NCI-H2196 treated with DMSO at 0.1 percent for 48 hours (cell line): ENCODE measurements at regions not wholly inside any gene's neighbourhood (a gene's known extent, or its start where the extent isn't known, plus 50 kb on each side); places are given as distances from the start of the nearest gene placed in this dataset.
"Not testable (repeated sequence)": the region's sequence is repeated elsewhere in the genome, so short reads cannot be mapped to it uniquely, and the experiment has no call there.

Experiments used
- DNase-seq: peaks from one replicate; lab custom pipeline; 2025; ENCODE audit not compliant: unreplicated experiment; lab: John Stamatoyannopoulos, UW

DNA sequence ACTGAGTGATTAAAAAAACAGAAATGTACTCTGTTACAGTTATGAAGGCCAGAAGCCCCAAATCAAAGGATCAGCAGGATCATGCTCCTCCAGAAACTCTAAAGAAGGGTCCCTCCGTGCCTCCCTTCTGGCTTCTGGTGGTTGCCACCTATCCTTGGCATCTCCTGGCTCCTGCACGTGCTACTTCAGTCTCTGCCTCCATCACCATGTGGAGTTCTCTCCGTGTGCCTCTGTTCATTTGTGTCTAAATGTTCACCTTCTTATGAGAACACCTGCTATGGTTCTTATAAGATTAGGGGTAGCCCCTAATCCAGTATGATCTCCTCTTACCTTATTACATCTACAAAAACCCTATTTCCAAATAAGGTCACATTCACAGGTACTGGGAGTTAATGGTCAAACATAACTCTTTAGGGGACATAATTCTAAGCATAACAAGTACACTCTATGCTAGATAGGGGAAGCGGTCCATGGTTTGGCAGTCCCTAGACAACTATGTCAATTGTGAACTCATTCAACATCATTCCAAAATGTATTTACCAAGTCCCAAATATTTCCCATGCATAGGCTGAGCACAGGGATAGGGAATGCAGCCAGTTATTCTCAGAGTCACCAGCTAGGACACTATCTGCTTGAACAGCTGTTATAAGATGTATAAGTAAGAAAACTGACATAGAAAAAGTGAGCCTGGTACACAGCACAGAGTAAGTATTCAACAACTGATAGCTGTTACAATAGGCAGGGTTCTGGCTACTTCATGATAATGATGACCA, 295.5 kb upstream of the BOD1L1 start:
- DNase-seq: no peak

DNA sequence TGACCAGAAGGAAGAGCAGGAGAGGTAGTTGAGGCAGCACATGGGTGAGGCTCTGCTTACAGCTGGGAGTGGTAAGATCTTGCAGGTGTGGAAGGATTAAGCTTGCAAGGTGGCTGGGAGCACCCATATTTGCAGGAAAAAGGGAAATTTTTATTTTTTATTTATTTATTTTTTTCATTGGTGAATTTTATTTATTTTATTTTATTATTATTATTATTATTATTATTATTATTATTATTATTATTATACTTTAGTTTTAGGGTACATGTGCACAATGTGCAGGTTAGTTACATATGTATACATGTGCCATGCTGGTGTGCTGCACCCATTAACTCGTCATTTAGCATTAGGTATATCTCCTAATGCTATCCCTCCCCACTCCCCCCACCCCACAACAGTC, 297.4 kb upstream of the BOD1L1 start:
- DNase-seq: not testable (repeated sequence)

DNA sequence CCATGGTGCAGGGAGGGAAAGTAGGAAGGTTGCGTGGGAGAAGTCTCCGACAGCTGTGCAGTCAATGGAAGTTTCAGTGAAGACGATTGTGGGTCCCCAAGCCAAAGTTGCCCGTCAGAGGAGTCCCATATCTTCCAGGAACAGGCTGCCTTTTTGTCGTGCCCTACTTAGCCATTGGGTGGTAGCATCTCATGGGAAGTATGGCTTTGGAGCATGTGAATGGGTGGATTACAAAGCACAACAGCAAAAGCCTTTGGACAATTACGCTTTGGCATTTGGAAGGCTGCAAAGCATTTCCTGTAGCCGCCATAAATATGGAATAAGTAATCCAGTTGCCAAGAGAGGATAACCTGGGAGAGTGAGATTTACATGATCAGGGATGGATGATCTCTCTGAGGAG, 300.7 kb upstream of the BOD1L1 start:
- no peak for DNase-seq

DNA sequence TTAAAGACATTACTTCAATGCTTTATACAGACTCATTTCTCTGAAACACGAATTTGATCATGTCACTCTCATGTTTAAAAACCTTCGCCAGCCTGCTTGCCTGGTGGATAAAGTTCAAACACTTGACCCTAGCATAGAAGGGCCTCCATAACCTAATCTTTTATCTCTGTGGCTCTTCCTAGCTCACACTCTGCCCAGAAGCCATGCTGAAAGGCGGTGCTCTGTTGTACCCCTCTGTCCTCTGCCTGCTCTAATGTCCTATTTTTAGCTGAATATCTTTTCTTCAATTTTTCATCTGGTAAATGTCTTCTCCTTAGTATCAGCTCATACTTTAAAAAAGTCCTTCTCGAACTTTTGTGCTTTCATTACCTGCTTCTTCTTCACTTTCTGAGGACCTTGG, 302.6 kb upstream of the BOD1L1 start:
- DNase-seq: no peak

DNA sequence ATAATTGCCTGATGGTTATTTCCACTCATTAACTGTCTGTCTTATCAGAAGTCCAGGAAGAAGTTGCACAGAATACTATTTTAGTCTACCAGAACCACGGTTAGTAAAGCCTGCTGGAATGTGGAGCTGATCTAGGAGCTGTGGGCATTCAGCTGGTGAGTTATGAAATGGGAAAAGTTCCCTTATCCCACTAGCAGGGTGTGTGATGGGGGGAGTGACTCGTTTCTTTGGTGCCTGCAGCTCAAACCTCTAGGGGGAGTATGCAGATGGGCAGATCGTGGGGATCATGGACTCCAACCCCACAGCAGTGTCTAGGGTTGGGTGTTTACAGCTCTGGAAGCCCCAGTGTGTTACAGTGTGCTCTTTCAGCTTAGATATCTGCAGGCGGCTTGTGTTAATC, 305.7 kb upstream of the BOD1L1 start:
- DNase-seq: no peak

DNA sequence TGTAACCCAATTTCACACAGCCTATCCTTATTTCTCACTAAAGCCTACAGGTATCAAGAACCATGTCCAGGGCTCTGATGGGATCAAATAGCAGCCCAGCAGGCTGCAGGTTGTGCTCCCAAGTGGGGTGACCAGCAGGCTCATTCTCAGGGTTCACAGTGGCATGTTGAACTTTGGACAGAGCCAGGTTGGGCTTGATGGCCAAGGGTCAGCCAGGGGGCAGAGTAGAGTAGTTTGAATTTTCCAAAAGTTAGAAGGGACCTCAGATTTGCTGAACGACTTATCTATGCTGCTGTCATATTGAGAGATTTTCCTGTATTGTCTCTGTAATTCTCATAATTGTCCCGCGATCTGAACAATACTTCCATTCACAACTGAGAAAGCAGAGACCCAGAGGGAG, 310.8 kb upstream of the BOD1L1 start:
- no peak for DNase-seq

DNA sequence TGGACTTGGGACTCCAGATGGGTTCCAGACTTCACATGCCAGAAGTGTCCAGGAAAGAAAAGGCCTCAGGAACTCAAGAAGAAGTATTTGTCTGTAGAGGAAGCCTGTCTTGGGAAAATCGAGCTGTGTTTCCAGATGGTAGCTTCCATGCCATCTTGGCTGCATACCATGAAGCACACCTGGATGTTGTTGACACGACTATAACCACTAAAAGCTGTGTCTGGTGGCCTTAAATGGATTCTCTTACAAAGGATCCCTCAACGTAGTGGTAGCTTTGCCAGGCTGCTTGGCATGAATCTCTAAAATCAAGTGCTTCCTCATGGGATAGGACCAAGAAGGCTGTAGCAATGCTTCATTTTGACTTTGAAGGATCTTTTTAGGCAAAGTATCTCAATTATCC, 313.4 kb upstream of the BOD1L1 start:
- DNase-seq: no peak

DNA sequence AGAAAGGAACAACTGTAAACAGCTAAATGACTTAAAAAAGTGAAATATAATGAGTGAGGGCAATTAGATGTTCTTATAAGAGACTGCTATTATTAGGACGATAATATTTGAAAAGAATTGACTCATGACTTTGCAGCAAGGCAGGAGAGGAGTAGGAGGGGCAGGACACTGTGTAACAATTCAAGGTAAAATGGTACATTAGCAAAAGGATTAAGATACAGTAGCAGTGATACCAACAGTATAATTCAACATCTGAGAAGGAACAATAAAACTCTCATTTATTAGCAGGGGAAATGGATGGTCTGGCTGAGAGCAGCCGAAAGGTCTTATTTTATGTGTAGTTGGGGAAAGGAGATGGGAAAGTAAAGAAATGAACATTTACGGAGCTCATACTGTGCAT, 315.5 kb upstream of the BOD1L1 start:
- DNase-seq: no peak

DNA sequence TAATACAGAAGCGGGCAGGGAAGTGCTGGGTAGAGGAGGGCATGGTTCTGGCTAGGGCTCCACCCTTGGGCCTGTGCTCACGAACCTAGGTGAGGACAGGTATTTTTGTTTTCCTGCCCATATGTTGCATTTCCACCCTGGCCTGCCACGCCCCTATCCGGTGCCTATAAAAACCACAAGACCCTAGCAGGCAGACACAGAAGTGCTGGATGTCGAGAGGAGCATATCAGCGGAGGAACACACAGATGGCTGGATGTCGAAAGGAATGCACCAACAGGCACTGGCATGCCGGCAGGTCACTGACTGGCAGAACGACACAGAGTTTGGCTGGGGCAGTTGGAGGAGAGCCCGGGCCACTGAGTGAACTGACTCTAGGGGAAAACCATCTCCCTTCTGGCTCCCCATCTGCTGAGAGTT, 316.6 kb upstream of the BOD1L1 start:
- no peak for DNase-seq

DNA sequence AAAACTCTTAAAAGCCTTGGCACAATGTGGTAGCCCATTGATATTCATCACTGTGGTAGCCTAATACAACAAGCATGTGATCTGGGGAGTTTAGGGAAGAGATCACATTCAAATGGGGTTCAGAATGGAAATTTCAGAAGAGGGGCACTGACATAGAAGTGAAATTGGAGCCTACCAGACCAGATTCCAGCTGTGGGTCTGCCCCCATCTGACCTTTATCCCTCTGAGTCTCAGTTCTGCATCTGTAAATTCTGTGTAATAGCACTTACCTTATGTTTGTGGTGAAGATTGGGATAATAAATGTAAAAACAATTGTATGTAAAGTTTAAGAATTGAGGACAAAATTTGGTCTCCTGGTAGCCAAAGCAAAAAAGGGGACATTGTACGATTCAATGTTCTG, 320.4 kb upstream of the BOD1L1 start:
- DNase-seq: no peak

DNA sequence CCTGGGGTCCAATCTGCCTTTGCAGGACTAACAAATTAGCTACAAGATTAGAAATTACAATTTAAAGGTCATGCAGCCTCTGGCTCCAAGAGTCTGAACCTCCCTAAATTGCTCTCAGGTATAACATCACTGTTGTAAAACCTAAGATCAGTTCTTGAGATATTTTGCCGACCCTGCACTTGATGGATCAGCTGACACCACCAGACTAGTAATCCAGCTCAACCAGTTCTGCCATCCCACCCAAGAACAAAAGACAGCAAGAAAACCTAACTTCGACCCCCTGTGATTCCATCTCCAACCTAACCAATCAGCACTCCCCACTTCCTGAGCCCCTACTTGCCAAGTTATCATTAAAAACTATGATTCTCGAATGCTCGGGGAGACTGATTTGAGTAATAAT, 323.0 kb upstream of the BOD1L1 start:
- DNase-seq: no peak

DNA sequence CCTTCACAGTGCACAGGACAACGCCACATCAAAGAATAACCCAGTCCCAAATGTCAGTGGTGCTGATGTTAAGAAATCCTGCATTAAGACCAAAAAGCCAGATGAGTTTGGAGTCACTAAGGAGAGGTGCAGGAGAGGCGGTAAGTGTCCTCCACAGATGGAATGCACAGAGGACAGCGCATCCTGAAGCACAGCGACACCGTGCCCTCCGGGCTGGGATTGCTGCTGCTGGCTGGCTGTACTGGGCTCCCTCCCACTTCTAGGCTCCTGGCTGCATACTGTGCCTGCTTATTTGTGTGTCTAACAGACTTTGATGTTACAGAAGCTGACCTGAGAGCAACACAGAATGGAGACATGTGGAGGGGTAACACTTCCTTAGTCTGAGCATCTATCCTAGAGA, 325.6 kb upstream of the BOD1L1 start:
- no peak for DNase-seq

DNA sequence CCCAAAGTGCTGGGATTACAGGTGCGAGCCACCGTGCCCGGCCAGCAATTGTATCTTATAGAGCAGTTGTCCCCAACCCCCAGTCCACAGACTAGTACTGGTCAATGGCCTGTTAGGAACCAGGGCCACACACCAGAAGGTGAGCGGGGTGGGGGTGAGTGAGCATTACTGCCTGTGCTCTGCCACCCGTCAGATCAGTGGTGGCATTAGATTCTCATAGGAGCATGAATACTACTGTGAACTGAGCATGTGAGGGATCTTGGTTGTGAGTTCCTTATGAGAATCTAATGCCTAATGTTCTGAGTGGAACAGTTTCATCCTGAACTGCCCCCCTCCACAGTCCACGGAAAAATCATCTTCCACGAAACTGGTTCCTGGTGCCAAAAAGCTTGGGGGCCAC, 328.0 kb upstream of the BOD1L1 start:
- DNase-seq: no peak

DNA sequence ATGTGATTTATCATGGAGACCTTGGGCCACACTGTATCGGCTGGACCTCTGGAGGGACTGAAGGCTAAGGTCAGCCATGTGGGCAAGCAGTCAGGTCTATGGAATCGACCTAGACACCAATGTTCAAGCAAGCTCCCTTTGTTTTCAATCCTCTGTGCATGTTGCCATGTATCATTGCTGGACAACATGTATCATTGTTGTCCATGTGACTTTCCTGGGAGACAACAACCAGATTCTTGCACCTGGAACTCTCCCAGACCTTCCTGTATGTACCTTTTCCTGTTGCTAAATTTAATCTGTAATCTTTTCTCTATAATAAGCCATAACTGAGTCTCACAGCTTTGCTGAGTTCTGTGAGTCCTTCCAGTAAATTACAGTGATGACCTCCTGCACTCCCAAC, 329.4 kb upstream of the BOD1L1 start:
- DNase-seq: no peak

DNA sequence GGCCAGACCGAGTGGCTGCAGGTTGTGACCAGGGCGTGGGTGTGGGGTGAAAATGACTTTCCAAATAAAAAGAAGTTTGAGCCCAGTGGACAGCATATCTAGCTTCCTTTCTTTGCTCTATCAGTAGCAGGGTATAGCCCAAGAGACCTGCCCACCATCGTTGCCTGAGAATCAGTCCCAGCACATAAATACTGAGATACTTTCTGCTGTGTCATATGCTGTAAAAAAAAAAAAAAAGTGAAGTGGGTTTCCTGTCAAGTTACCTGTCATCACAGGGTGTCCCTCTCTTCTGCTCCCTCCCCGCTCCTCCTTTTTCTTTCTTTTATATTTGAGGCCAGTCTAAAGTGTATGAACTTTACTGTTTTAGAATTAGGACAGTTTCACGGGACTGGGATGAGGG, 330.3 kb upstream of the BOD1L1 start:
- DNase-seq: no peak

DNA sequence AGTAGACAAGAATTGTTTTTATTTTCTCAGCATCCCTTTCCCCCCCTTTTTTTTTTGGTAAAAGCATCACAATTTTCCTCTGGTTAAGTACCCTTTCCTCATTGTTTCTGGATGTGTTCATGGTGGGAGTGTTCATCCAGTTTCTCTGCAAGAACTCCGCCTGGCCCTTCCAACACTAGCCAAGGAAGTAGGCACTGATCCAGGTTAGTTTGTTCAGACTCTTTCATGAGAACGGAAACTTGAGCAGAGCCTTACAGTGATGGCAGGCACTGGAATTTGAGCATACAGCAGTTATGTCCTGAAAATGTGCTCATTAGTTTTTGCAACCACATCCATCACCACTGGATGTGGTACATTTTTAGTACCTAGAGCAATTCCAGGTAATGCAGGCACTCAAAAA, 336.1 kb upstream of the BOD1L1 start:
- DNase-seq: no peak

DNA sequence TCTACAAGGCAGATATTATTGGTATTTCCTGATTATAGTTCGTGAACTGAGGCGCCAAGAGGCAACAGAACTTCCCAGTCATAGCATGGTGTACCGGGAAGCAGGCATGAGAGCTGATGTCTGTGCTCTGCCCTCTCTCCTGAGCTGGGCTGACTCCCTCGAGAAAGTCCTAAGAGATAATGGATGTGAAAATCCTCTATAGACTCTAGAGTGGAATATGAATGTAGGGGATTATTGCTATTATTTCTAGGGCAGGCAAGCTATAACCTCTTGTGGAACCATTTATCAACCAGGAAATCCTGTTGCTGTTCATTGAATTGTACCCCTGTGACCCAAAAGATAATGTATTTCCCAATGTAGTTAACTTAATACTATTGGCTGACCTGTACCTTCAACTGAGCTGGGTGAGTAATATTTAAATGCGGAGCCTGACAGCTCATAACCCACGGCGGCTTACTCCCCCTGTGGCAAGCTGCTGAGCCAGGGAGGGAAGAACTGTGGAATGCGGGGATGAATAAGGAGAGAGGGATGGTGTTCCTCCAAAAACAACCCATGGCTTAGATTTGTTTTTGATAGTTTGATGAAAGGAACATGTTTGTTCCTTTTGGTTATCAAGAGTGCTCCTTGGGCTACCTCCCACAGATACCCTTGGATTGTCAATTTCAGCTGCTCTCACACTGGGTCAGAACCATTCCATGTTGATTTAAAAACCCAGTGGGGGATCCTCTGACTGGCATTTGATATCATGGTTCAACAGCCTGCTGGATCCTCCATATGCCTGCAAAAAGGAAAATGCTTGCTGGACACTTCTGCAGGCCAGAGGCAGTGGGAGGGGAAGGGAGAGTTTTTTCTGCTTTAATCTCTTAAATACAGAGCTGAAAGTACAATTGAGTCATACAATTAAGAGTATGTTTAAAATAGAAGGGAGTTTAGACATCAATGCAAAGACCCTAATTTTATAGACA, 339.0 kb upstream of the BOD1L1 start:
- DNase-seq: no peak

DNA sequence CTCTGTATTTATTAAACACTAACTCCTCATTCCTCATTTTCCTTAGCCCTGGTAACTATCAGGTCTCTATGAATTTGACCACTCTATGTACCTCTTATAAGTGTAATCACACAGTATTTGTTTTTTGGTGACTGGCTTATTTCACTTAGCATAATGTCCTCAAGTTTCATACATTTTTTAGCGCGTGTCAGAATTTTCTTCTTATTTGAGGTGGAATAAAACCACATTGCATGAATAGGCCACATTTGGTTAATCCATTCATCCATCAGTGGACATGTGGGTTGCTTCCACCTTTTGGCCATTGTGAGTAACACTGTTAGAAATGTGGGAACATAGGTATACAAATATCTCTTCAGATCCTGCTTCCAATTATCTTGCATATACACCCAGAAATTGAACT, 341.2 kb upstream of the BOD1L1 start:
- DNase-seq: no peak

DNA sequence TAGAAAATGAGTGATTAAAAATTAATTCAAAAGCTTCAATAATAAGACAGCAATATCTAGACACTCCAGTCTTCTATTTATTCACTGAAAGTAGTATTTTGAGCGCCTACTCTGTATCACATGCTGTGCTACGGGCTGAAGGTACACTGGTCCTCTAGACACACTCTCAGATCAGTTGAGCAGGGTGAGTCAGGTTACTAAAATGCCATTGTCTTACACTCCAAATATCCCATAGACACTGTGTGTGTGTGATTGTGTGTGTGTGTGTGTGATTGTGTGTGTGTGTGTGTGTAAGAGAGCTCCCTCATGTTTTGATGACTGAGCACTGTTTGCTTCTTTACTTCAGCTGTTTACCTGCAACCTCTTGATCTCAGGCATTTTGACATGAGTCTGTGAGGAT, 342.8 kb upstream of the BOD1L1 start:
- no peak for DNase-seq

DNA sequence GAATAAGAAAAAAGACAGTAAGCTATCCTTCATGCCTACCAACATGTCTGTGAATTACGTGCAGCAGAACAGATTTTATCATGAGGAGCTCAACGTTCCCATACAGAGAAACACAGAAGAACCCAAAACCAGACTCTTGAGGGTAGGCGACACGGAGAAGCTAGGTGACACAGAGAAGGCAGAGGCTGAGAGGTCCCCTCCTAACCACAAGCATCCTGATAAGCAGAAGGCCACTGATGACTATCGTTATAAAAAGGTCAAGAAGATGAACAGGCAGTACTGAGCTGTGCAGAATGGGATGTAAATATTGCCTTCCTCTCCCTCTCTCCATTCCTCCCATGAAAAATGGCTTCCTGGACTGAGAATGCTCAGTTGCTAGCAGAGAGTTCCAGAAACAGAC, 350.2 kb upstream of the BOD1L1 start:
- no peak for DNase-seq

DNA sequence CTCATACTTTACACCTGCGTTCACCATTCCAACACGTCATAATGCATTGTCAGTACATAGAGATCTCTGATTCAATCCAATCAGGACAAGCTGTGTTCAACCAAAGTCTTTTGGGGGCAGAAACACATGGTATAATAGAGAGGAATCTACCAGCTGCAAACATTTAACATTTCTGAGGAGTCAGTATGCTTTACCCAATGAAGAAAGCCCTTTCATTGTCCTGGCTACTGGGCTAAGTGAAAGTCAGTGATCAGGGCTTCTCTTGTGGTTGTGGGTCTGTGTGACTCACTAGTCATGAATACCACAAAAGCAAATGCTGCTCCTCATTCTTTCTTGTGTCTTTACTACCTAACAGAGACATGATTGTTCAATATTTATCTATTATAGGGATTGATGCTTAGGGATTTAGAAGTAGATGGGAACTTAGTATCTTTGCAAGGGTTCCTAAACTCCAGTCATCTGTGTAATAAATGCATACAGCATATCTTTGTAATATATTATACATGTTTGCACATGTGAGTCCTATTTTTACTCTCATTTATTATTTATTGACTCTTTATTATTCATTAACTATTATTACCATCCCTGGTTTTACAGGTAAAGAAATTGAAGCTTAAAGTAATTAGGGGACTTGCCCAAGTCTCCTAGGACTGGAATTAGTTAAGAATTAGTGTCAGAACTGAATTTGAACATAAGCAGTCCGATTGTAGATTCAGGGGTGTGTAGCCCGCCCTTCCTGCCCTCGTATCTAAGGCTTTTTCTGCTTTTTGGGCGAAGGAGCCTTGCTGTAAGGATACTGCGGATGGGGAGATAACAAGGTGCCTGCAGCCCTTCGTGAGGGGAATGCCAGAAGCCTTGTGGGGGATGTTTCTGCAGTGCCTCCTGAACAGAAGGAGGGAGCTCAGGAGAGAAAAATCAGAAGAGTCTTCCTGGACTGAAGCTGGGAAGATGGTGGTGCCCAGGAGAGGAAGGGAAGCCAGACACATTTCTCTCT, 353.1 kb upstream of the BOD1L1 start:
- no peak for DNase-seq
